Prostate gland (tissue), 2 donors: ENCODE measurements at regions not wholly inside any gene's neighbourhood (a gene's known extent, or its start where the extent isn't known, plus 50 kb on each side); places are given as distances from the start of the nearest gene placed in this dataset.
"Not testable (repeated sequence)": the region's sequence is repeated elsewhere in the genome, so short reads cannot be mapped to it uniquely, and the experiment has no call there.

ENCODE experiments used
- DNase-seq: peaks from one replicate; pipeline ENCODE4 v3.0.0-alpha.2; 2019; ENCODE audit warnings: low spot score
- H3K27ac ChIP-seq, 2 donors: fragments of 200-600 bp; sonication (generic); 2 replicates each; pipeline ENCODE4 v1.5.1; 2017 to 2019
- H3K27me3 ChIP-seq: fragments of 200-600 bp; sonication (generic); replicated peaks from 2 replicates; pipeline ENCODE4 v1.5.1; 2019; ENCODE audit not compliant: insufficient read depth
- H3K36me3 ChIP-seq, 2 donors: fragments of 200-600 bp; sonication (generic); 1 replicate in 1 of 2; 2 replicates in 1 of 2; pipeline versions ENCODE4 v1.5.1 to v1.8.1; 2017 to 2019
- H3K4me1 ChIP-seq: fragments of 200-600 bp; sonication (generic); replicated peaks from 2 replicates; pipeline ENCODE4 v1.5.1; 2019
- H3K4me3 ChIP-seq, 2 donors: fragments of 200-600 bp; sonication (generic); 2 replicates each; pipeline ENCODE4 v1.5.1; 2017 to 2019
- H3K9me3 ChIP-seq: fragments of 200-600 bp; sonication (generic); 2 replicates; pipeline ENCODE4 v1.5.1; 2017
- CTCF ChIP-seq, 4 experiments: fragments of 200-600 bp in 2 of 4; fragments of 450-650 bp in 2 of 4; sonication (generic) in 2 of 4; IDR thresholded peaks; 1 replicate in 3 of 4; 2 replicates in 1 of 4; pipeline ENCODE4 v1.5.1; 2016 to 2019; ENCODE audit warnings: antibody characterized with exemption in 4 of 4, mild to moderate bottlenecking in 2 of 4, moderate library complexity in 2 of 4
- POLR2A ChIP-seq: fragments of 450-650 bp; IDR thresholded peaks from one replicate; pipeline ENCODE4 v1.6.1; 2016; ENCODE audit warnings: antibody characterized with exemption, mild to moderate bottlenecking
- POLR2AphosphoS5 ChIP-seq: sonication (generic); formaldehyde crosslinking; IDR thresholded peaks from one replicate; pipeline ENCODE4 v1.6.1; 2017; ENCODE audit warnings: antibody characterized with exemption
- WGBS: methylation state at CpG from one replicate; pipeline ENCODE4 v1.1.5; 2018; 5-methylcytosine and 5-hydroxymethylcytosine counted together
- intact Hi-C: fragments of 100-400 bp; cut with DNase I; formaldehyde crosslinking; loops from one replicate; pipeline ENCODE4 v1.14.2; 2022

- Histone ChIP-seq H3K27ac (no peak overlapping the region), H3K4me1 (no peaks in the 10 kb centered on the region), H3K36me3 (no peaks in the 10 kb centered on the region), H3K4me3 (no peak overlapping the region), H3K27me3 (no peaks in the 10 kb centered on the region), H3K9me3 (no peaks in the 10 kb centered on the region)
- intact Hi-C loops = no loop called here
- DNase-seq = no peak
- 68% methylated on average over 1 of the region's 1 CpG for WGBS
- TF ChIP-seq POLR2A (no peak), CTCF (IDR thresholded peaks at IDR 0.05) (no peak), POLR2AphosphoS5 (no peak)
These were observed 1704.8 kb upstream of the PIK3C3 start for GRCh38 chr18:40250236-40250635.

DNA sequence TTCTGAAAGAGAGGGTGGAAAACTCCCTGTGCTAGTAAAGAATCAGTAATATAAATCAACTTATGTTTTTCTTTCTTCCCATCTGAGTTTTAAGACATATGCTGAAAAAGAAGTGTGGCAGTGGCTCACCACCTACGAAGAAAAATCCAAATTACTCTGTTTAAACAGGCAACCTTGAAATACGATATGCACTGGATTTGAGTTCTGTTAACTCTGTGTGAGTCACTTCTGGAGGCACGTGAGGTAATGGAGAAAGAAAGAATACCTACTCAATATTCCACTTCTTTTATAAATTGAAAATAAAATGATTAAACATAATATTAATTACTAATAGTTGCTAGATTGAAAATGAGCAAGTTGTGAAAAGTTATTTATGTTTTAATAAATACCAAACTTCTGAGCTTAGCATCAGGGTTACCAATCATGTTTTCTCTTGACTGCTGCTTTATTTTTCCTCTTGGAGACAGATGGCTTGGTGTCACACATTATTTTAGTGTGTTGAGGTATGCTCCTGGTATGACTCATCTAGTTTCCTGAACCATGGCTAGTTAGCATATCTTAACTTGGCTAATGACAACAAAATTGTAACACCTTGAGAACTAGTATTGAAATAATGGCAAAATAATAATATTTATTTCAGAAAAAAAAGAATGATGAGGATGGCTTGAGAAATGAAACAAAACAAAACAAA, 1705.5 kb upstream of the PIK3C3 start:
- Histone ChIP-seq H3K36me3 (no peaks in the 10 kb centered on the region), H3K27ac (no peak overlapping the region), H3K27me3 (no peaks in the 10 kb centered on the region), H3K9me3 (no peaks in the 10 kb centered on the region), H3K4me1 (no peaks in the 10 kb centered on the region), H3K4me3 (no peak overlapping the region)
- intact Hi-C loops = no loop called here
- no peak for TF ChIP-seq POLR2A
- TF ChIP-seq CTCF (IDR thresholded peaks at IDR 0.05) = no peak
- DNase-seq = no peak
- 35% methylated on average over 3 of the region's 3 CpGs for WGBS

DNA sequence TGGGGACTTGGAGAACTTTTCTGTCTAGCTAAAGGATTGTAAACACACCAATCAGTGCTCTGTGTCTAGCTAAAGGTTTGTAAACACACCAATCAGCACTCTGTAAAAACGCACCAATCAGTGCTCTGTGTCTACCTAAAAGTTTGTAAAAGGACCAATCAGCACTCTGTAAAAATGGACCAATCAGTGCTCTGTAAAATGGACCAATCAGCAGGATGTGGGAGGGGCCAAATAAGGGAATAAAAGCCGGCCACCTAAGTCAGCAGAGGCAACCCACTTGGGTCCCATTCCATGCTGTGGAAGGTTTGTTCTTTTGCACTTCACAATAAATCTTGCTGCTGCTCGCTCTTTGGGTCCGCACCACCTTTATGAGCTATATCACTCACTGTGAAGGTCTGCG, 1709.4 kb upstream of the PIK3C3 start:
- WGBS = 84% methylated on average over 5 of the region's 5 CpGs
- H3K4me3 ChIP-seq, H3K27me3 ChIP-seq, H3K27ac ChIP-seq, H3K4me1 ChIP-seq, H3K36me3 ChIP-seq, H3K9me3 ChIP-seq, intact Hi-C loops, DNase-seq: not testable (repeated sequence)

- no peak overlapping the region for H3K27ac ChIP-seq
- no peak for TF ChIP-seq CTCF (IDR thresholded peaks at IDR 0.05)
- TF ChIP-seq POLR2AphosphoS5 = no peak
- no peak for TF ChIP-seq POLR2A
- H3K4me3 ChIP-seq = no peak overlapping the region
- WGBS = 90% methylated on average over 1 of the region's 1 CpG
- intact Hi-C loops = no loop called here
- H3K36me3 ChIP-seq = no peaks in the 10 kb centered on the region
- H3K9me3 ChIP-seq = no peaks in the 10 kb centered on the region
- H3K27me3 ChIP-seq = no peaks in the 10 kb centered on the region
- DNase-seq = no peak
- no peaks in the 10 kb centered on the region for H3K4me1 ChIP-seq
These were observed 1711.4 kb upstream of the PIK3C3 start for GRCh38 chr18:40243607-40244006.

- H3K9me3 ChIP-seq = no peaks in the 10 kb centered on the region
- H3K36me3 ChIP-seq = no peaks in the 10 kb centered on the region
- DNase-seq = no peak
- H3K27me3 ChIP-seq = no peaks in the 10 kb centered on the region
- TF ChIP-seq POLR2AphosphoS5 (no peak), POLR2A (no peak), CTCF (IDR thresholded peaks at IDR 0.05) (no peak)
- H3K4me3 ChIP-seq = no peak overlapping the region
- H3K4me1 ChIP-seq = no peaks in the 10 kb centered on the region
- intact Hi-C loops = no loop called here
- 50% methylated on average over 6 of the region's 6 CpGs for WGBS
- H3K27ac ChIP-seq = no peak overlapping the region
These were observed 1719.2 kb upstream of the PIK3C3 start for GRCh38 chr18:40235836-40236235.
